CD4-positive, alpha-beta T cell treated with Interleukin-15 for 1 hour (primary cell): ENCODE measurements at regions not wholly inside any gene's neighbourhood (a gene's known extent, or its start where the extent isn't known, plus 50 kb on each side); places are given as distances from the start of the nearest gene placed in this dataset.
A peak's percentile ranks its signal among the peaks of the same experiment; 100 is the strongest.
"Not testable (repeated sequence)": the region's sequence is repeated elsewhere in the genome, so short reads cannot be mapped to it uniquely, and the experiment has no call there.

Source experiments
- DNase-seq: peaks from one replicate; pipeline ENCODE4 v3.0.0-alpha.2; 2020

- DNase-seq = not testable (repeated sequence)
These were observed 1834.2 kb downstream of the FOXD4L5 start for GRCh38 chr9:63450836-63451235.

- not testable (repeated sequence) for DNase-seq
These were observed 1859.9 kb downstream of the FOXD4L5 start for GRCh38 chr9:63425123-63425522.

- DNase-seq = not testable (repeated sequence)
These were observed 1894.1 kb downstream of the FOXD4L5 start for GRCh38 chr9:63390897-63391296.

- not testable (repeated sequence) for DNase-seq
These were observed 1899.5 kb downstream of the FOXD4L5 start for GRCh38 chr9:63385479-63385878.

GRCh38 chr9:63379864-63380263 is 1905.1 kb downstream of the FOXD4L5 start:
- DNase-seq = peak; percentile 14

GRCh38 chr9:63354219-63354618 is 1930.8 kb downstream of the FOXD4L5 start:
- not testable (repeated sequence) for DNase-seq

GRCh38 chr9:63347347-63347746 is 1937.7 kb downstream of the FOXD4L5 start:
- not testable (repeated sequence) for DNase-seq

GRCh38 chr9:63346310-63347048 is 1938.5 kb downstream of the FOXD4L5 start:
- DNase-seq = not testable (repeated sequence)

GRCh38 chr9:63344408-63344807 is 1940.6 kb downstream of the FOXD4L5 start:
- not testable (repeated sequence) for DNase-seq

GRCh38 chr9:63342528-63342927 is 1942.5 kb downstream of the FOXD4L5 start:
- not testable (repeated sequence) for DNase-seq

GRCh38 chr9:63337899-63338604 is 1947.0 kb downstream of the FOXD4L5 start:
- DNase-seq = not testable (repeated sequence)

- not testable (repeated sequence) for DNase-seq
These were observed 1949.7 kb downstream of the FOXD4L5 start for GRCh38 chr9:63335286-63335685.

GRCh38 chr9:63334187-63334586 is 1950.8 kb downstream of the FOXD4L5 start:
- DNase-seq = not testable (repeated sequence)

- DNase-seq = not testable (repeated sequence)
These were observed 1951.9 kb downstream of the FOXD4L5 start for GRCh38 chr9:63333083-63333482.

GRCh38 chr9:63328313-63328712 is 1956.7 kb downstream of the FOXD4L5 start:
- not testable (repeated sequence) for DNase-seq

- DNase-seq = not testable (repeated sequence)
These were observed 1957.8 kb downstream of the FOXD4L5 start for GRCh38 chr9:63327211-63327610.

- not testable (repeated sequence) for DNase-seq
These were observed 1958.3 kb downstream of the FOXD4L5 start for GRCh38 chr9:63326665-63327064.

GRCh38 chr9:63325696-63326095 is 1959.3 kb downstream of the FOXD4L5 start:
- DNase-seq = not testable (repeated sequence)

- not testable (repeated sequence) for DNase-seq
These were observed 1966.9 kb downstream of the FOXD4L5 start for GRCh38 chr9:63318093-63318492.

- not testable (repeated sequence) for DNase-seq
These were observed 1969.6 kb downstream of the FOXD4L5 start for GRCh38 chr9:63315387-63315786.

- not testable (repeated sequence) for DNase-seq
These were observed 1988.2 kb downstream of the FOXD4L5 start for GRCh38 chr9:63296848-63297247.

GRCh38 chr9:63296366-63296765 is 1988.6 kb downstream of the FOXD4L5 start:
- not testable (repeated sequence) for DNase-seq

- not testable (repeated sequence) for DNase-seq
These were observed 1995.0 kb downstream of the FOXD4L5 start for GRCh38 chr9:63289971-63290370.
